Parathyroid adenoma (tissue), 2 donors: ENCODE measurements at regions not wholly inside any gene's neighbourhood (a gene's known extent, or its start where the extent isn't known, plus 50 kb on each side); places are given as distances from the start of the nearest gene placed in this dataset.

ENCODE experiments used
- H2AFZ ChIP-seq: fragments of 300-600 bp; sonication (generic); one replicate; pipeline ENCODE4 v1.7.0; 2017; ENCODE audit warnings: antibody characterized with exemption, mild to moderate bottlenecking
- H3K27ac ChIP-seq: fragments of 300-600 bp; sonication (generic); one replicate; pipeline ENCODE4 v1.7.0; 2017
- H3K27me3 ChIP-seq: fragments of 300-600 bp; sonication (generic); one replicate; pipeline ENCODE4 v1.7.0; 2017; ENCODE audit warnings: low read length; ENCODE audit not compliant: control insufficient read depth, insufficient read depth
- H3K36me3 ChIP-seq: fragments of 300-600 bp; sonication (generic); one replicate; pipeline ENCODE4 v1.7.0; 2017; ENCODE audit warnings: low read length; ENCODE audit not compliant: control insufficient read depth, insufficient read depth
- H3K4me1 ChIP-seq: fragments of 300-600 bp; sonication (generic); one replicate; pipeline ENCODE4 v1.7.0; 2017; ENCODE audit warnings: control low read depth
- H3K4me2 ChIP-seq: fragments of 300-600 bp; sonication (generic); one replicate; pipeline ENCODE4 v1.7.0; 2017; ENCODE audit warnings: low read length
- H3K4me3 ChIP-seq: fragments of 300-600 bp; sonication (generic); one replicate; pipeline ENCODE4 v1.7.0; 2017; ENCODE audit warnings: low read depth, low read length
- H3K79me2 ChIP-seq: fragments of 300-600 bp; sonication (generic); one replicate; pipeline ENCODE4 v1.7.0; 2017; ENCODE audit warnings: control low read depth
- H3K9ac ChIP-seq: fragments of 300-600 bp; sonication (generic); one replicate; pipeline ENCODE4 v1.7.0; 2017; ENCODE audit warnings: mild to moderate bottlenecking
- H3K9me3 ChIP-seq: fragments of 300-600 bp; sonication (generic); one replicate; pipeline ENCODE4 v1.7.0; 2017; ENCODE audit warnings: low read length; ENCODE audit not compliant: control insufficient read depth
- CTCF ChIP-seq: fragments of 300-600 bp; sonication (generic); IDR thresholded peaks from one replicate; pipeline ENCODE4 v1.7.0; 2017; ENCODE audit warnings: antibody characterized with exemption, mild to moderate bottlenecking
- donor health status: primary hyperparathyroidism.

GRCh38 chr14:100388103-100389054 is 65.2 kb downstream of the SLC25A47 start:
- Histone ChIP-seq H3K4me1 (no peaks in the 10 kb centered on the region), H3K9ac (no peak overlapping the region), H3K4me2 (no peak overlapping the region), H3K27me3 (no peaks in the 10 kb centered on the region), H2AFZ (no peak overlapping the region), H3K27ac (no peak overlapping the region), H3K79me2 (peaks cover 19% of the 10 kb centered on the region), H3K36me3 (no peaks in the 10 kb centered on the region), H3K4me3 (no peak overlapping the region), H3K9me3 (no peaks in the 10 kb centered on the region)
- no peak for TF ChIP-seq CTCF

GRCh38 chr14:100389497-100390104 is 66.5 kb downstream of the SLC25A47 start:
- Histone ChIP-seq H2AFZ (no peak overlapping the region), H3K9ac (no peak overlapping the region), H3K36me3 (no peaks in the 10 kb centered on the region), H3K4me1 (no peaks in the 10 kb centered on the region), H3K4me3 (no peak overlapping the region), H3K79me2 (peaks cover 12% of the 10 kb centered on the region), H3K4me2 (no peak overlapping the region), H3K9me3 (no peaks in the 10 kb centered on the region), H3K27ac (no peak overlapping the region), H3K27me3 (no peaks in the 10 kb centered on the region)
- TF ChIP-seq CTCF: no peak

GRCh38 chr14:100391173-100391572 is 68.0 kb downstream of the SLC25A47 start:
- no peak overlapping the region for H3K4me2 ChIP-seq
- no peaks in the 10 kb centered on the region for H3K9me3 ChIP-seq
- H3K27me3 ChIP-seq: no peaks in the 10 kb centered on the region
- H3K79me2 ChIP-seq: peaks cover 12% of the 10 kb centered on the region
- H3K27ac ChIP-seq: no peak overlapping the region
- TF ChIP-seq CTCF: no peak
- H3K36me3 ChIP-seq: no peaks in the 10 kb centered on the region
- no peak overlapping the region for H3K9ac ChIP-seq
- no peak overlapping the region for H2AFZ ChIP-seq
- no peaks in the 10 kb centered on the region for H3K4me1 ChIP-seq
- no peak overlapping the region for H3K4me3 ChIP-seq

GRCh38 chr14:100391724-100392123 is 68.6 kb downstream of the SLC25A47 start:
- no peak overlapping the region for H2AFZ ChIP-seq
- H3K4me3 ChIP-seq: no peak overlapping the region
- no peak for TF ChIP-seq CTCF
- H3K27me3 ChIP-seq: no peaks in the 10 kb centered on the region
- no peaks in the 10 kb centered on the region for H3K36me3 ChIP-seq
- H3K9me3 ChIP-seq: no peaks in the 10 kb centered on the region
- H3K9ac ChIP-seq: no peak overlapping the region
- H3K27ac ChIP-seq: no peak overlapping the region
- H3K4me1 ChIP-seq: no peaks in the 10 kb centered on the region
- no peak overlapping the region for H3K4me2 ChIP-seq
- peaks cover 12% of the 10 kb centered on the region for H3K79me2 ChIP-seq
